Gastrocnemius medialis (tissue), 4 donors: ENCODE measurements at regions not wholly inside any gene's neighbourhood (a gene's known extent, or its start where the extent isn't known, plus 50 kb on each side); places are given as distances from the start of the nearest gene placed in this dataset.
"Not testable (repeated sequence)": the region's sequence is repeated elsewhere in the genome, so short reads cannot be mapped to it uniquely, and the experiment has no call there.

Experiments
- ATAC-seq, 2 donors: fragments of 150-250 bp; one replicate each; pipeline ENCODE4 v1.9.1; 2016
- DNase-seq, 2 donors: peaks; one replicate each; pipeline ENCODE4 v3.0.0-alpha.2; 2019
- H3K27ac ChIP-seq, 4 donors: fragments of 200-600 bp; sonication (generic); 1 replicate in 1 of 4; 2 replicates in 3 of 4; pipeline ENCODE4 v1.5.1; 2016 to 2018; ENCODE audit warnings: mild to moderate bottlenecking in 2 of 4, moderate library complexity in 1 of 4
- H3K27me3 ChIP-seq, 3 donors: fragments of 200-600 bp; sonication (generic) in 2 of 3; 1 replicate in 1 of 3; 2 replicates in 2 of 3; pipeline versions ENCODE4 v1.5.1 to v1.6.0; 2016 to 2019; ENCODE audit warnings: mild to moderate bottlenecking in 1 of 3, moderate library complexity in 1 of 3
- H3K36me3 ChIP-seq, 2 donors: fragments of 200-600 bp; sonication (generic) in 1 of 2; one replicate each; pipeline ENCODE4 v1.5.1; 2017 to 2018
- H3K4me1 ChIP-seq, 2 donors: fragments of 200-600 bp; sonication (generic) in 1 of 2; one replicate each; pipeline ENCODE4 v1.5.1; 2016 to 2017; ENCODE audit warnings: mild to moderate bottlenecking in 2 of 2
- H3K4me3 ChIP-seq, 4 donors: fragments of 200-600 bp; sonication (generic) in 3 of 4; 1 replicate in 1 of 4; 2 replicates in 3 of 4; pipeline ENCODE4 v1.5.1; 2016 to 2019; ENCODE audit warnings: mild to moderate bottlenecking in 2 of 4
- H3K9me3 ChIP-seq, 3 donors: fragments of 200-600 bp; sonication (generic) in 2 of 3; 1 replicate in 1 of 3; 2 replicates in 2 of 3; pipeline ENCODE4 v1.5.1; 2016 to 2019
- POLR2A ChIP-seq, 2 donors: fragments of 450-650 bp; IDR thresholded peaks; one replicate each; pipeline ENCODE4 v1.6.1; 2017; ENCODE audit warnings: antibody characterized with exemption in 2 of 2, mild to moderate bottlenecking in 2 of 2, moderate library complexity in 2 of 2
- in situ Hi-C, 4 donors: fragments of 200-750 bp; cut with MboI; loops; one replicate each; pipeline versions ENCODE4 v1.15.0 to v1.8.0; 2017; ENCODE audit warnings: low sequenced_read_pairs in 4 of 4
- intact Hi-C: fragments of 100-400 bp; cut with DNase I; formaldehyde crosslinking; loops from one replicate; pipeline ENCODE4 v1.15.1; 2023; ENCODE audit warnings: low total_unique reads
- TF ChIP-seq, protein P1 (sequence below), 5 experiments: fragments of 450-650 bp in 3 of 5; fragments of 200-600 bp in 2 of 5; sonication (generic) in 2 of 5; IDR thresholded peaks in 4 of 5; conservative IDR thresholded peaks in 1 of 5; 1 replicate in 4 of 5; 2 replicates in 1 of 5; pipeline ENCODE4 v1.5.1; 2016 to 2019; ENCODE audit warnings: antibody characterized with exemption in 5 of 5, mild to moderate bottlenecking in 3 of 5, moderate library complexity in 3 of 5

DNA sequence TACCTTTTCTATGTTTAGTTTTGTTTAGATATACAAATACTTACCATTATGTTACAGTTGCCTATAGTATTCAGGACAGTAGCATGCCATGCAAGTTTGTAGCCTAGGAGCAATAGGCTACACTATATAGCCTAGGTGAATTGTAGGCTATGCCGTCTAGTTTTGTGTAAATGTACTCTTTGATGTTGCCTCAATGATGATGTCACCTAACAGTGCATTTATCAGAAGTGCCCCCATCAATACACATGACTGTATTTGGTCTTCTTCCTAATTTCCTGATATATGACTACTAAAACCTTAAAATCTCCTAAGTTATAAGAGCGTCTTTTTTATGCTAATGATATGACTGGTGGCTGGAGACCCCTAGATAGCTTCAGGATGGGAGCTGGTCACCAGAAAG is 394.4 kb upstream of the STXBP6 start:
- TF ChIP-seq, protein P1, sequence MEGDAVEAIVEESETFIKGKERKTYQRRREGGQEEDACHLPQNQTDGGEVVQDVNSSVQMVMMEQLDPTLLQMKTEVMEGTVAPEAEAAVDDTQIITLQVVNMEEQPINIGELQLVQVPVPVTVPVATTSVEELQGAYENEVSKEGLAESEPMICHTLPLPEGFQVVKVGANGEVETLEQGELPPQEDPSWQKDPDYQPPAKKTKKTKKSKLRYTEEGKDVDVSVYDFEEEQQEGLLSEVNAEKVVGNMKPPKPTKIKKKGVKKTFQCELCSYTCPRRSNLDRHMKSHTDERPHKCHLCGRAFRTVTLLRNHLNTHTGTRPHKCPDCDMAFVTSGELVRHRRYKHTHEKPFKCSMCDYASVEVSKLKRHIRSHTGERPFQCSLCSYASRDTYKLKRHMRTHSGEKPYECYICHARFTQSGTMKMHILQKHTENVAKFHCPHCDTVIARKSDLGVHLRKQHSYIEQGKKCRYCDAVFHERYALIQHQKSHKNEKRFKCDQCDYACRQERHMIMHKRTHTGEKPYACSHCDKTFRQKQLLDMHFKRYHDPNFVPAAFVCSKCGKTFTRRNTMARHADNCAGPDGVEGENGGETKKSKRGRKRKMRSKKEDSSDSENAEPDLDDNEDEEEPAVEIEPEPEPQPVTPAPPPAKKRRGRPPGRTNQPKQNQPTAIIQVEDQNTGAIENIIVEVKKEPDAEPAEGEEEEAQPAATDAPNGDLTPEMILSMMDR (IDR thresholded peaks at IDR 0.05 in 4 of 5, conservative IDR thresholded peaks at IDR 0.05 in 1 of 5) = no peak
- TF ChIP-seq POLR2A (IDR thresholded peaks at IDR 0.05) = no peak
- H3K4me3 ChIP-seq = no peak overlapping the region
- no peaks in the 10 kb centered on the region for H3K27me3 ChIP-seq
- in situ Hi-C loops = no loop called here
- intact Hi-C loops = no loop called here
- no peaks in the 10 kb centered on the region for H3K36me3 ChIP-seq
- no peak overlapping the region for H3K27ac ChIP-seq
- H3K9me3 ChIP-seq = no peaks in the 10 kb centered on the region
- ATAC-seq (no peak), DNase-seq (no peak)
- no peaks in the 10 kb centered on the region for H3K4me1 ChIP-seq

GRCh38 chr14:25440382-25440781 is 390.4 kb upstream of the STXBP6 start:
- H3K4me3 ChIP-seq, in situ Hi-C loops, ATAC-seq, H3K27me3 ChIP-seq, H3K4me1 ChIP-seq, H3K9me3 ChIP-seq, H3K27ac ChIP-seq, H3K36me3 ChIP-seq, DNase-seq, intact Hi-C loops: not testable (repeated sequence)

GRCh38 chr14:25436906-25437305 is 387.0 kb upstream of the STXBP6 start:
- H3K4me1 ChIP-seq = no peaks in the 10 kb centered on the region
- ATAC-seq (no peak), DNase-seq (no peak)
- no peak overlapping the region for H3K4me3 ChIP-seq
- H3K27ac ChIP-seq = no peak overlapping the region
- H3K9me3 ChIP-seq = no peaks in the 10 kb centered on the region
- intact Hi-C loops = no loop called here
- H3K36me3 ChIP-seq = no peaks in the 10 kb centered on the region
- no peaks in the 10 kb centered on the region for H3K27me3 ChIP-seq
- in situ Hi-C loops = no loop called here
- TF ChIP-seq, protein P1 (IDR thresholded peaks at IDR 0.05 in 4 of 5, conservative IDR thresholded peaks at IDR 0.05 in 1 of 5) = no peak
- no peak for TF ChIP-seq POLR2A (IDR thresholded peaks at IDR 0.05)

GRCh38 chr14:25436288-25436875 is 386.4 kb upstream of the STXBP6 start:
- Histone ChIP-seq H3K27ac (no peak overlapping the region), H3K36me3 (no peaks in the 10 kb centered on the region), H3K4me1 (no peaks in the 10 kb centered on the region), H3K27me3 (no peaks in the 10 kb centered on the region), H3K9me3 (no peaks in the 10 kb centered on the region), H3K4me3 (no peak overlapping the region)
- intact Hi-C loops (no loop called here), in situ Hi-C loops (no loop called here)
- DNase-seq = no peak
- no peak for TF ChIP-seq POLR2A (IDR thresholded peaks at IDR 0.05)
- TF ChIP-seq, protein P1 (IDR thresholded peaks at IDR 0.05 in 4 of 5, conservative IDR thresholded peaks at IDR 0.05 in 1 of 5) = no peak
- ATAC-seq = no peak

DNA sequence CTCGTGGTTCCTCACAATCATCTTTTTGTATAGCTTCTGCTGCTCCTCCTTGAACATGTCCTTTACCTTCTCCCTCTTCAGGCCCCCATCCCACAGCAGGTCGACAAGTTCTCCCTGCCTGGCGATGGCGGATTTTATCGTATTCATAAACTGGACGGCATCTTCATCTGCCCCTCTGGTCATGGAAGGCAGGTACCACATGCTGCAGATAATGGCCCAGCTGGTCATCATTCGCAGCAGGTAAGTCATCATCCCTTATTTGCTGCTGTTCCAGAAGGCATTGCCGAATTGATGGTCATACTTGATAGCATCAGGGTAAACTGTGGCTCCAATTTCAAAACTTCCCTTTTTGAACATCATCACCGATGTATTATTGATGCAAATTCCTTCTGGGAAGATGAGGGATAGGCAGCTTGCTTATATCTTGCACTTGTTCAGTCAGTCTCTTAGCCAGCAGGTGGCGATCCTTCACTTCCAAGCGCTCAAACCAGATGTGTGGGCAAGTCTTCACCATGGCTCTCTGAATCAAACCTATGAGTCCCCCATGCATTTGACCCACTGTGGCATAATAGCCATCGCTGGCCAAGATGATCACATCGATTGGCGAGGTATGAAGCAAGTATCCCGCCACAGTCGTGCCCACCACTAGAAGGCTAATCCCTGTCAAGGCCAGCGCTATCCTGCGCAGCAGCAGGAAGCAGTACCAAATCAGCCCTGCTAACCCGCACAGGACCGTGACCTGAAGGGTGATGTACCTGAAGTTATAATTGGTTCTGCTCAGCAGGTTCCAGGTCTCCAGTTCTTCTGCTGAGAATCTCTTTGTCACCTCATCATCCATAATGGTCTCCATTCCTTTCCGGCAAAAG is 381.5 kb upstream of the STXBP6 start:
- H3K4me3 ChIP-seq = no peak overlapping the region
- TF ChIP-seq, protein P1 (IDR thresholded peaks at IDR 0.05 in 4 of 5, conservative IDR thresholded peaks at IDR 0.05 in 1 of 5) = no peak
- no peak for TF ChIP-seq POLR2A (IDR thresholded peaks at IDR 0.05)
- in situ Hi-C loops (no loop called here), intact Hi-C loops (no loop called here)
- DNase-seq (no peak), ATAC-seq (no peak)
- no peaks in the 10 kb centered on the region for H3K27me3 ChIP-seq
- H3K4me1 ChIP-seq = no peaks in the 10 kb centered on the region
- no peaks in the 10 kb centered on the region for H3K9me3 ChIP-seq
- H3K36me3 ChIP-seq = no peaks in the 10 kb centered on the region
- no peak overlapping the region for H3K27ac ChIP-seq
